GM11168 (cell line): ENCODE measurements at regions not wholly inside any gene's neighbourhood (a gene's known extent, or its start where the extent isn't known, plus 50 kb on each side); places are given as distances from the start of the nearest gene placed in this dataset.

Experiments used
- in situ Hi-C: fragments of 300-500 bp; cut with MboI; formaldehyde crosslinking; loops from one replicate; pipeline ENCODE4 v1.12.0; 2022; ENCODE audit warnings: low sequenced_read_pairs; ENCODE audit not compliant: unreplicated experiment

- in situ Hi-C loops, result no loop called here
Observed at GRCh38 chr4:37139987-37140386, 104.6 kb upstream of the NWD2 start.

- in situ Hi-C loops, result no loop called here
Observed at GRCh38 chr4:37146260-37146659, 98.3 kb upstream of the NWD2 start.

DNA sequence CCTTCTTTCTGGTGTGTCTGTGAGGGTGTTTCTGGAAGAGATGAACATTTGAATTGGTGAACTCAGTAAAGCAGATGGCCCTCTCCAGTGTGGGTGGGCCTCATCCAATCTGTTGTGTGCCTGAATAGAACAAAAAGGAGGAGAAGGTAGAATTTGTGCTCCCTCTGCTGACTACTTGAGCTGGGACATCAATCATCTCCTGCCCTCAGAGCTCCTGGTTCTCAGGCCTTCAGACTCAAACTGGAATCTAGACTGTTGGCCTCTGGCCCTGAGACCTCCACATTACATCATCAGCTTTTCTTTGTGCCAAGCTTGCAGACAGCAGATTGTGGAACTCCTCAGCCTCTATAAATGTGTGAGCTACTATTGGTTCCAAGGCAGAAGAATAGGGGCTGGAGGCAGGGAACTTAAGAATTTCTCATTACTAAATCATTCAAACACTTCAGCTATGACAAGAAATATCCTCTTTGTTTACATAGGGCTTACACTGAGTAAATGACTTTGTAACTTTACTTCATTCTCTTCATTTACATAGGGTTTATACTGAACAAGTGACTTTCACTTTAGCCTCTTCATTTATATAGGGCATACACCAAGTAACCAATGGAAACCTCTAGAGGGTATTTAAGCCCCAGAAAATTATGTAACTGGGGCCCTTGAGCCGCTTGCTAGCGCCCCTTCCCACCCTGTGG, 86.9 kb upstream of the NWD2 start:
- in situ Hi-C loops, result no loop called here

DNA sequence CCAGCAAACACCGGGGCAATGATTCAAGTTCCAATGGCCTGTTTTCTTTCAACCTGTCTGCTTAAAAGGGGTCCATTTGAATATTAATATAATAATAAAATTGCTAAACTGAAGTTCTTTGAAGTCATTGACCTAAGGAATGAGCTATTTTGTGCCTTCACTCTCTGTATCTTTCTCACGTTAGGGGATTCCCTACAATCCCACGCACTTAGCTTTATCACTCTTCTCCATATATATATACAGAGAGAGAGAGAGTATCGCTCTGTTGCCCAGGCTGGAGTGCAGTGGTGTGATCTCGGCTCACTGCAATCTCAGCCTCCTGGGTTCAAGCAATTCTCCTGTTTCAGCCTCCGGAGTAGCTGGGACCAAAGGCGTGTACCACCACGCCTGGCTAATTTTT, 83.9 kb upstream of the NWD2 start:
- in situ Hi-C loops, result no loop called here

- in situ Hi-C loops, result no loop called here
Observed at GRCh38 chr4:37165844-37166243, 78.7 kb upstream of the NWD2 start.

GRCh38 chr4:37169956-37170355, 74.6 kb upstream of the NWD2 start:
- in situ Hi-C loops, result no loop called here

DNA sequence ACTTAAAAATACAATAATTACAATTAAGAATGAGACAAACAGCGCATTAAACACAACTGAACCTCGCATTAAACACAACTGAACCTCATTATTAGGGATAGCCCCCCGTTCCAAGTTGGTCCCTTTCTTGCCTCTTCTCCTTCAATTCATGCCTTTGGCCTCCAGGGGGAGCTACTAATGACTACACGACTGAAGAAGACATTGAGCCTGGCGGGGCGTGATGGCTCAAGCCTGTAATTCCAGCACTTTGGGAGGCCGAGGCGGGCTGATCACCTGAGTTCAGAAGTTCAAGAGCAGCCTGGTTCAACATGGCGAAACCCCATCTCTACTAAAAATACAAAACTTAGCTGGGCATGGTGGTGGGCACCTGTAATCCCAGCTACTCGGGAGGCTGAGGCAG, 56.4 kb upstream of the NWD2 start:
- in situ Hi-C loops, result no loop called here
